Astrocyte of the cerebellum (primary cell): ENCODE measurements at regions not wholly inside any gene's neighbourhood (a gene's known extent, or its start where the extent isn't known, plus 50 kb on each side); places are given as distances from the start of the nearest gene placed in this dataset.

Experiments used
- DNase-seq: peaks from one replicate; pipeline ENCODE4 v3.0.0-alpha.2; 2011; ENCODE audit warnings: low read depth
- H3K4me3 ChIP-seq: 2 replicates; pipeline ENCODE4 v1.5.1; 2011; ENCODE audit warnings: mild to moderate bottlenecking, low read depth, low read length, moderate library complexity
- in situ Hi-C: cut with HindIII; loops from 2 replicates; pipeline ENCODE4 v1.10.0; 2017; ENCODE audit warnings: low sequenced_read_pairs
- TF ChIP-seq, protein P1 (sequence below): IDR thresholded peaks from 2 replicates; pipeline ENCODE4 v1.5.1; 2012; ENCODE audit warnings: low read length, low read depth, moderate library complexity, mild to moderate bottlenecking; ENCODE audit errors: missing control alignments

DNA sequence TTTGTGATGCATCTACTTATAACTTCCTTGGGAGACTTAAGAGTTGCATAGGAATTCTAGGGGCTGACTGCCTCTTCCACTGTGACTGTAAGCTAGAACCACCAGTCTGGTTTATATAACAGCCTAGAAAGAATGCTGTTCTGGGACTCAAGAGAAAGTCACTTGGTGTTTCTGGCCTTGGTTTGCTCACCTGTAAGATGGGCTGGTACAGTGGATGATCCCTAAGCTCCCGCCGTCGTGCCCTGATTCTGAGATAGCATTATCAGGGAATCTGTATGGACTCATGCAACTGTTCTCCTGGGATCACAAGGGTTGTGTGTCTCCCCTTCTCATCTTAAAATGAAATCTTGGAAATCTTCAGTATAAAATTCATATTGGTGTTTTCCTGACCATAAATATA is 100.6 kb downstream of the LYZL1 start:
- TF ChIP-seq, protein P1, sequence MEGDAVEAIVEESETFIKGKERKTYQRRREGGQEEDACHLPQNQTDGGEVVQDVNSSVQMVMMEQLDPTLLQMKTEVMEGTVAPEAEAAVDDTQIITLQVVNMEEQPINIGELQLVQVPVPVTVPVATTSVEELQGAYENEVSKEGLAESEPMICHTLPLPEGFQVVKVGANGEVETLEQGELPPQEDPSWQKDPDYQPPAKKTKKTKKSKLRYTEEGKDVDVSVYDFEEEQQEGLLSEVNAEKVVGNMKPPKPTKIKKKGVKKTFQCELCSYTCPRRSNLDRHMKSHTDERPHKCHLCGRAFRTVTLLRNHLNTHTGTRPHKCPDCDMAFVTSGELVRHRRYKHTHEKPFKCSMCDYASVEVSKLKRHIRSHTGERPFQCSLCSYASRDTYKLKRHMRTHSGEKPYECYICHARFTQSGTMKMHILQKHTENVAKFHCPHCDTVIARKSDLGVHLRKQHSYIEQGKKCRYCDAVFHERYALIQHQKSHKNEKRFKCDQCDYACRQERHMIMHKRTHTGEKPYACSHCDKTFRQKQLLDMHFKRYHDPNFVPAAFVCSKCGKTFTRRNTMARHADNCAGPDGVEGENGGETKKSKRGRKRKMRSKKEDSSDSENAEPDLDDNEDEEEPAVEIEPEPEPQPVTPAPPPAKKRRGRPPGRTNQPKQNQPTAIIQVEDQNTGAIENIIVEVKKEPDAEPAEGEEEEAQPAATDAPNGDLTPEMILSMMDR, result no peak
- DNase-seq, result no peak
- no peak overlapping the region for H3K4me3 ChIP-seq
- in situ Hi-C loops, result no loop called here

DNA sequence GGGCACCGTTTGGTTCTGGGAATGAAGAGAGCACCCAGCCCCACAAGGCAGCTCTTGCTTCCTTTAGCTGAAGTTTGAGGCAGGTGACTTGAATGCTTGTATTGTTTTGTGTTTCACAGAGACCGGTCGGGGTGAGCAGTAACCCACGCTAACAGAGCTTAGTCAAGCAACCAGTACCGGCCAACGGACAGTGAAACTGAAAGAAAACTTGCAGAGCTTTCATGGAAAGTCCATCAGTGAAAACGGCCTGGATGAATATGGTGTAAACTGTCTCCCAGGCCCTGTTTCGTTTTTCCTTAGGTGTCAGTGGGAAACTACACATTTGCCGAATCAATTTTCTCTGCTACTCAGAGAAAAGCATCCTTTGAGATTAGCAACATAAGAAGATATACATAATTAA is 101.1 kb downstream of the LYZL1 start:
- TF ChIP-seq, protein P1, result no peak
- no peak overlapping the region for H3K4me3 ChIP-seq
- in situ Hi-C loops, result no loop called here
- DNase-seq, result no peak

DNA sequence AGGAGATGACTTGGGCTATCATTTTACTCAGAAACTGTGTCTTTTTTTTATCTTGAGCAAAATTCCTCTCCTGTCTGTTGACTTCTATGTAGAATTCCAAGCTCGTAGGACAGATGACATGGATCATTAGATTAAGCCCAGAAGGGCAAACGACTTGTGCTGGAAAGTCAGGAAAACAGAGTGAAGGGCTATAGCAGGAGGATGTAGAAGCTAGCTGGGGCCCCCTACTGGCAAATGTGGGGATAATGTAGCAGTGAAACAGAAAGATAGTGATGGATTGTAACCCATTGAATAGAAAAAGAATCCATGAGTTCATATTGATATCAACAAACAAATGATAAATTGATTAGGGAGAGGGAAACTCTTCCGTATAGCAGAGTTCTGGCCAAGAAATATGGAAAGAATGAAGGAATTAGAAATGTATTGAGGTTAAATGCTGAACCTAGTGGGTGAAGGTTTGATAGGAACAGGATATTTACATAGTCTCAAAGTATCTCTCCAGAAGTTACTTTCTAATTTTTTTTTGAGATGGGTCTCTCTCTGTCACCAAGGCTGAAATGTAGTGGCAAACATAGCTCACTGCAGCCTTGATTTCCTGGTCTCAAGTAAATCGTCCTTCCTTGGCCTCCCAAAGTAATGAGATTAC is 103.6 kb downstream of the LYZL1 start:
- in situ Hi-C loops, result no loop called here
- H3K4me3 ChIP-seq, result no peak overlapping the region
- TF ChIP-seq, protein P1, result peak; percentile 88
- no peak for DNase-seq

DNA sequence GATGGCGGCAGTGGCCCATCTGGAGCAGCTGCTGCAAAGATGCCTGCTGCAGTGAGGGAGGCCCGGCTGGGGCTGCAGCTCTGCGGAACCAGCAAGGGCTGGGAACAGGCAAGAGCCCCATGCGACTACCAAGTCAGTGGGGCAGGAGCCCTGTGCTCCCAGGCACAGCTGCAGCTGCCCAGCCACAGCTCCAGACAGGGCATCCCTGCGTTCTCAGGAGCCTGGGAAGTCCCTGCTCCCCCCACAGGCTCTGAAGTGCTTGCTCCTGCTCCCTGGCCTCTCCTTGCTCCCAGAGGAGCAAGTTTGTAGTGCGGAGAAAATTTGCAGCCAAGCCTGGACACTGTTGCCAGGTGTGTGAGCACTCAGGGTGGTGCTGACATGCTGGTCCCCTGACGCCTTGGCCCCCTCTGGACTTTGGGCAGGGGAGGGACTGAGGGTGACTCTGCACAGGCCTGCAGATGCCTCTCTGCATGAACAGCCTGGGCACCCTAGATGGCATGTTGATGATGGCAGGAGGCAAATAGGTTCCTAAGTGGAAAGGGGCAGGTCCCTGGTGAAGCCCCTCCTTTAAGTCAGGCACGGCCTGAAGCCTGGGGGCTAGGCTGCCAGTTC is 105.6 kb downstream of the LYZL1 start:
- no peak overlapping the region for H3K4me3 ChIP-seq
- DNase-seq, result no peak
- in situ Hi-C loops, result no loop called here
- TF ChIP-seq, protein P1, result no peak

DNA sequence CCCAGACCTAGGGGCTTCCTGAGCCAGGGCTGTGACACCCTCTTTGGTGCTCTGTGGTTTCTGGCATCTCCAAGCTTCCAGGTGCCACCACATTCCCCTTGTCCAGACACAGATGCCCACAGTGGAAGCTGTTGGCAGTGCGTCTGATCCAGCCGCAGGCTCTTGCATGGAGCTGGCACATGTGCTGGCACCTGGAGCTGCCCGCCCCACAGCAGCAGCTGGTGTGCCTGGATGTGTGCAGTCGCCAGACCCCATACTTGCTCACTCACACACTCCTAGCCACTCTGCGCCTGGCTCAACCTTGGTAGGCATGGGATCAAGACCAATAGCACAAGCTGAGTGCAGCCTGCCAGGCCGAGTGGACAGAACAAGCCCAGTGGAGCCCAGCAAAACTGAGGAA is 106.5 kb downstream of the LYZL1 start:
- no peak overlapping the region for H3K4me3 ChIP-seq
- TF ChIP-seq, protein P1, result no peak
- DNase-seq, result no peak
- in situ Hi-C loops, result no loop called here

DNA sequence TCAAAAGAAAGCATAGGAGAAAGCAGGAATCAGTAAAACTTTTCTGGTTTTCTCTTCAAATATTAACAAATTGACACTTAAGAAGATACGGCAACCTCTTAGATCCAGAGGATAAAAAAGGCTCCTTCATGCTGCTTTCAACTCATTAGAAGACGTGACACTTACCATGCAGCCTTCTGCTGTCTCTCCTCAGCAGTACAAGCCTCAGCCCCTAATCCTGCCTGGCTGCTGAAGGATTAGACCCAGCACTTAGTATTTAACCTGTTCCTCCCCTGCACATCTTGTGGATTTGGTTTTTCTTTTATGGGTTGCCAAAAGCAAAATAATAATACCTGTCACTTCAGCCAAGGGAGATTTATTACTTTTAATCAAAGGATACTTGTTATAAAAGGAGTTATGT is 108.4 kb downstream of the LYZL1 start:
- no peak overlapping the region for H3K4me3 ChIP-seq
- TF ChIP-seq, protein P1, result no peak
- in situ Hi-C loops, result no loop called here
- no peak for DNase-seq
